Mesenteric fat pad (tissue), 1 donor: ENCODE measurements at regions not wholly inside any gene's neighbourhood (a gene's known extent, or its start where the extent isn't known, plus 50 kb on each side); places are given as distances from the start of the nearest gene placed in this dataset.

ENCODE experiments used
- DNase-seq: peaks from one replicate; pipeline ENCODE4 v3.0.0-alpha.2; 2020; ENCODE audit warnings: low spot score
- donor health status: DM: yes; HTN: yes; CAD: no.

GRCh38 chr20:50284811-50285375 lies 94.3 kb downstream of the CEBPB start:
- no peak for DNase-seq

GRCh38 chr20:50285376-50286173 lies 94.9 kb downstream of the CEBPB start:
- DNase-seq = no peak

GRCh38 chr20:50286174-50286511 lies 95.5 kb downstream of the CEBPB start:
- DNase-seq = no peak

- DNase-seq = no peak
Observed at GRCh38 chr20:50286609-50287008, 96.0 kb downstream of the CEBPB start.

GRCh38 chr20:50287512-50287911 lies 96.9 kb downstream of the CEBPB start:
- DNase-seq = no peak

DNA sequence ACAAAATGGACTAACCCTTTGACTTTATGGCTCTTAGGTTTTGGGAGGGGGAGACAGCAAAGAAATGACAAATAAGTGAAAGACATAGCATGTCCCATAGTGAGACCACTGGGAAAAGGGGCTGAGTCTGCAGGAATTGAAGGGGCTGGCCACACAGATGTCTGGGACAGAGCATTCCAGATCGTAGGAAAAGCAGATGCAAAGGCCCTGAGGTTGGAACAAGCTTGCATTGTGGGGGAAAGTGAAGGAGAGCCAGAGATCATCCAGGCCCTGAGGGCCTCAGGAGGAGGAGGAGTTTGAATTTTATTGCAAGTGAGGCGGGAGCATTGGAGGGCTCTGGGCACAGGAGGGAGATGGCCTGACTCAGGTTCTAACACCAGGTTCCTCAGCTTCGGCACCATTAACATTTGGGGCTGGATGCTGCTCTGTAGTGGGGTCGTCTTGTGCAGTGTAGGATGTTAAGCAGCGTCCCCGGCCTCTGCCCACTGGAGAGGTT lies 97.5 kb downstream of the CEBPB start:
- no peak for DNase-seq

DNA sequence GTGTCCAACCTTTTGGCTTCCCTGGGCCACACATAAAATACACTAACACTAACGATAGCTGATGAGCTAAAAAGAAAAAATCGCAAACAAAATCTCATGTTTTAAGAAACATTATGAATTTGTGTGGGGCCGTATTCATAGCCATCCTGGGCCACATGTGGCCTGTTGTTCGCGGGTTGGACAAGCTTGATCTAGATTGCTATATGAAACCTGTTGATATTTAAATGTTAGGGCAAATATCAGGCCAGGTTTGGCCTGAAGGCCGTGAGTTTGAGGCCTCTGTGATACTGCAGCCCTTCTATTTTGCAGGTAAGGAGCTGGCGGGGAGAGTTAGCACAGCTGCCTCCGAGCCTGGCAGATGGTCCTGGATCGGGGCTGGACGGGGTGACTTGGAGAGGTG lies 99.0 kb downstream of the CEBPB start:
- no peak for DNase-seq

DNA sequence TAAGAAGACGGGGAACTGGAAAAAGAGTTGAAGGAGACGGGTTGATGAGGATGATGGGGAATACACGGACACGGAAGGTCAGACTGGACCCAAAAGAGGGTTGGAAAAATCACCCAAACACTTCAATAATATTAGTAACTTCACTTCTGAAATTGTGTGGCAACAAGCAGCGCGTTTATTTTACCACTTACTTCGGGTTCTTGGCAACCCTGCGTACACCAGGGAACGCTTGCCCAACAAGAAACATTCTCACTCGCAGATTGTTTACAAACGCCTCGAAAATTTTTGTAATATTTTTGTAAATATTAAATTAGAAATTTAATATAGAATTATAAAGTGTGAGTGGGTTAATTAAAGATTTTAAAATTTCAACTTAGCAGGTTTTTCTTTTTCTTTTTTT lies 99.5 kb downstream of the CEBPB start:
- DNase-seq = no peak

GRCh38 chr20:50290808-50291207 lies 100.2 kb downstream of the CEBPB start:
- no peak for DNase-seq

DNA sequence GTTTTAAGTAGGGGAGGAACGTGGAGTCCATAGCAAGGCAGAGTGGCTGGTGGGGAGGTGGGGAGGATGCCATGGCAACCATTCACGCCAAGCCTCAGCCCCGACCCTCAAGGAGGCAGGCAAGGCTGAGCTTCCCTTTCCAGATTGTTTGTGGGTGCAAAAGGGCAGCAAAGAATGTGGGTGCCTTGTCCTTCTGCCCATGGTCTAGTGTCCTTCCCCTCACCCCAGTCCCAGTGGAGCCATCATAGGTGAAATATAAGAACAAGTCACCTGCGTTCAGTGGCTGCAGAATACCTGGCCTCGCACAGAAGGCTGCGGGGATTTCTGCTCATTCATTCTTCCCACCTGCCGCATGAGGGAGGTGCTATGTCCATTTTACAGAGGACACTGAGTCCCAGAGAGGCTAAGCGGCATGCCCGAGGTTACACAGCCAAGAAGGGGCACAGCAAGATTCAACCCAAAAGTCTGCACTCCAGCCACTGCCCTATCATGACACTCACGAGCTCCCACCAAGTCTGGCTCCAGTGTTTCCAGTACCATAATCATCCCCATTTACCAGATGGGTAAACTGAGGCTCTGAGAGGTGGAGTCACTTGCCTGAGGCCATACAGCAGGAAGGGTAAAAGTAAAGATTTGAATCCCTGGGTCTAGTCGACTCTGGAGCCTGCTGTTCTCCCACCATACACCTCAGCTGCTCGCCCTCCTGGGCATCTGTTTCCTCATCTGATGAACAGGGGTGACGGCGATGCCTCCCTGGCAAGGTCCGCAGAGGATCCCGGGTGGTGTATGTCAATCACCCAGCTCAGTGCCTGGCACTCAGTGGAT lies 100.8 kb downstream of the CEBPB start:
- no peak for DNase-seq

DNA sequence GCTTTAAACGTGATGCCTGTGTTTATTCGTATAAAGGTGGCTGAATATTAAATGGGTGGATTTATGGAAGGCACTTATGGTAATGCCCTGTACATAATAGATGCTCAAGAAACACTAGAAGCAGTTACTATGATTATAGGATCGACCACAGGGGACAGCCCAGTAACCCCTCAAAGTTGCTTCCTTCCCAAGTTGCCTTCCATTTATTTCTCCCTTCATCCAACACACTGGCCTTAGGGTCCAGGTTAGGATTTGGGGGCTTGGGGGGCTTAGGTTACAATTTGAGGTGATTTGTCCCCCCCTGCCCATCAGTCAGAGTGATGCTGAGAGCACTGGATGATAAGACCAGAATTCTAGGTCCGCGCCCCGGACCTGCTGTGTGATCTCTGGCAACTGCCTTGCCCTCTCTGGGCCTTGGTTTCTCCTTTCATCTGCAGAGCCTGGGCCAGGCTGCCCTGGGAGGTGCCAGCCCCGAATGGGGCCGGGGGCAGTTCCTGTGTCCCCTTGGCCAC lies 101.5 kb downstream of the CEBPB start:
- no peak for DNase-seq

- peak; percentile 98 for DNase-seq
Observed at GRCh38 chr20:50292591-50293283, 102.1 kb downstream of the CEBPB start.

DNA sequence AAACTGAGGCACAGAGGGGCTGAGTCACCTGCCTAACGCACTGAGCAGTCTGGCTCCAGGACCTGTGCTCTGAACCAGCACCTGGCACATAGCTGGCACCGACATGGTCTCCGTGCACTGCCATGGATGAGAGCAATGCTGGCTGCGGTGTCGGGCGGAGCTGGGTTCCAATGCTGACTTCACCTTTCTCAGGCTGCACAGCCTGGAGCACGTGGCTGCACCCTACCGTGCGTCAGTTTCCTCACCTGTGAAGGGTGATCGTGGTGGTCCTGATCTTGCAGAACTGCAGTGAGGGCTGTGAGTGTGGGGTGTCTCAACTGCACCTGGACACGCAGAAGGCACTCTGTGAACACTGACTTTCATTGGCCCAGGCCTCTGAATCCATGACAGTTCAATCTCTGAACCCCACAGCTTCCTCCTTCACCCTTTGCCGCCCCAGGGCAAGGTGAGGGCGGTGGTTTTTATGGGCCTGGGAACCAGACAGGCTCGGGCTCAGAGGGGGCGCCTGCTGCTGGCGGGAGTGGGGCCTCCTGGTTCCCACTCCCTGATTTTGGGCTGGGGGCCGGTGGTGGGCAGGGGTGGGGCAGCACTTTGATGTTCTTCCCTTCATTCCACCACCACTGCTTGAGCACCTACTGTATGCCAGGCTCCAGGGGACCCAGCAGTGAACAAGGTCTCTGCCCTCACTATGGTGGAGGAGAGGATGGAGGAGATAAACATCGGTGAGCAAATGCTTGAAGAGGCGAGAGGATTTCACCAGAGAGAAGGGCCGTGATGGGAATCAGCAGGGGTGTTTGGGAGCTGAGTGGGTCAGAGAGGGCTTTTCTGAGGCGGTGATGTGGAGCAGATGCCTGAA lies 102.9 kb downstream of the CEBPB start:
- no peak for DNase-seq

GRCh38 chr20:50294164-50295088 lies 103.8 kb downstream of the CEBPB start:
- no peak for DNase-seq

DNA sequence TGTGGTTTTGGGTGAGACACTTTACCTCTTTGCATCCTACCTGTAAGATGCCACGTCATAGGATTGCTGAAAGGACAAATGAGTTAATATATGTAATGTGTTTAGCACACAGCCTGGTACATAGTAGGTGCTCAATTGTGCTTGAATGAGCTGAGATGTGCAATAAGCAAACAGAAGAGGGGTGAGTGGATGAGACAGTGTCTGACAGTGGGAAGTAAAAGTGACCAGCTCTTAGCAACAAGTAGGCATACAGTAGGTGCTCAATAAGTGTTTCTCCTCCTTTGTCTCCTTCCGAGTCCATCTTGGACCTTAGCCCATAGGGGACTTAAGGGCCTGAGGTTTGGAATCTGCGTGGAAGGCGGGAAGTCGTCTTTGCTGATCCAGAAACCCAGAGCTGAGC lies 104.7 kb downstream of the CEBPB start:
- no peak for DNase-seq

DNA sequence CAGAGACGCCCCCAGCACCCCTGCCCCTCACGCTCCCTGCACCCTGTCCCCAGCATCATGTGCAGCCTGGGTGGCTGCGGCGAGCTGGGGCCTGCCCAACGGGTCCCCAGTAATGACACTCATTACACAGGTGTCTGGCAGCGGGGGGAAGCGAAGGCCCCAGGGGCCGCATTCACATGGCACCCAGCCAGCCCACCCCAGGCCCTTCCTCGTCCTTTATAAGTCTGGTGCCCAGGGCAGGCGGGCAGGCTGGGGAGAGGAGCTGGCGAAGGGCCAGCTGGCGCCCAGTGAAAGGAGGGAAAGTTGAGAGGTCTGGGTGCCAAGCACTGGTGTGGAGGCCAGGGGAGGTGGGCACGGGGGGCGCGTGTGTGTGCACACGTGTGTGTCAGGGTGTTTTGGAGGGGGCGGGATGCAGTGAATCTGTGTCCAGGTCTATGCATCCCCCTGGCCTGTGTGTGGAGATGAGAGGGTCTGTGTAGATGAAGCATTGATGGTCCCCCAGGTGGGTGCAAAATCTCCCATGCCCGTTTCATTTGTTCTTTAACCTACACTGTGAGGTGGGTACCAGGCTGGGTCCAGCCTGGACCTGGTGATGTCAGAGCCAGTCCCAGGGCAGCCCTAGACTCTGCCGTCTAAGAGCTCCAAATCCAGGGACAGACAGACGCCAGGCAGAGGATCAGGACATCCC lies 105.3 kb downstream of the CEBPB start:
- no peak for DNase-seq

- DNase-seq = no peak
Observed at GRCh38 chr20:50296450-50297375, 106.1 kb downstream of the CEBPB start.
